ENCODE measurements at regions not wholly inside any gene's neighbourhood (a gene's known extent, or its start where the extent isn't known, plus 50 kb on each side); places are given as distances from the start of the nearest gene placed in this dataset.

DNA sequence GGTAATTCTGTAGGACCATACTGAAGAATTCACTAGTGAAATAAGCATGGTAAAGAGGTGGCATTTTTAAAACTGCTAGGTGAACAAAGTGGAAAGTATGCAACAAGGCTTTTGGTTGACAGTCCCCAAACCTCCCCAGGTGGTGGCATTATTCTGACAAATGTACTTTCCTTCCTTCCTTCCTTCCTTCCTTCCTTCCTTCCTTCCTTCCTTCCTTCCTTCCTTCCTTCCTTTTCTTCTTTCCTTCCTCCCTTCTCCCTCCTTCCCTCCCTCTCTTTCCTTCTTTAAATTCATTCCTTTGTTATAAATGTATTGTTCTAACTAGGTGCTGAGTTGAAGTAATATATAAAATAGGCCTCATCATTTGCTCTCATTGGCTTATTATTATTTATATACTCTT is 284.7 kb upstream of the ANO5 start:
- H3K27me3 ChIP-seq: no peaks in the 10 kb centered on the region
- no peak overlapping the region for H3K27ac ChIP-seq
- H3K4me3 ChIP-seq: no peak overlapping the region
- H3K4me1 ChIP-seq: peaks cover 0 to 6% (median 0%) of the 10 kb centered on the region in 4 donors
- no peak for TF ChIP-seq CTCF (IDR thresholded peaks at IDR 0.05)
- no peak for TF ChIP-seq POLR2A (IDR thresholded peaks at IDR 0.05)
- TF ChIP-seq POLR2AphosphoS5 (IDR thresholded peaks at IDR 0.05): no peak
- TF ChIP-seq EP300 (IDR thresholded peaks at IDR 0.05): no peak
- intact Hi-C loops (cut with DNase I): no loop called here
- DNase-seq: no peak
- no peaks in the 10 kb centered on the region for H3K9me3 ChIP-seq
- no peaks in the 10 kb centered on the region for H3K36me3 ChIP-seq

GRCh38 chr11:21909145-21909544 is 283.7 kb upstream of the ANO5 start:
- 50 to 72% methylated on average over 2 of the region's 2 CpGs for WGBS, 2 donors
- H3K27me3 ChIP-seq: no peaks in the 10 kb centered on the region
- no peak overlapping the region for H3K4me3 ChIP-seq
- H3K4me1 ChIP-seq: peaks cover 0 to 6% (median 0%) of the 10 kb centered on the region in 4 donors
- TF ChIP-seq CTCF (IDR thresholded peaks at IDR 0.05) (no peak), EP300 (IDR thresholded peaks at IDR 0.05) (no peak), POLR2AphosphoS5 (IDR thresholded peaks at IDR 0.05) (no peak), POLR2A (IDR thresholded peaks at IDR 0.05) (no peak)
- no peaks in the 10 kb centered on the region for H3K36me3 ChIP-seq
- no peaks in the 10 kb centered on the region for H3K9me3 ChIP-seq
- intact Hi-C loops (cut with DNase I): no loop called here
- DNase-seq: no peak
- H3K27ac ChIP-seq: no peak overlapping the region

- Histone ChIP-seq H3K36me3 (no peaks in the 10 kb centered on the region), H3K4me1 (peaks cover 0 to 6% (median 0%) of the 10 kb centered on the region in 4 donors), H3K27me3 (no peaks in the 10 kb centered on the region), H3K27ac (no peak overlapping the region), H3K4me3 (no peak overlapping the region), H3K9me3 (no peaks in the 10 kb centered on the region)
- no peak for DNase-seq
- WGBS, 2 donors: 55 to 60% methylated on average over 2 of the region's 2 CpGs
- intact Hi-C loops (cut with DNase I): no loop called here
- TF ChIP-seq POLR2A (IDR thresholded peaks at IDR 0.05) (no peak), EP300 (IDR thresholded peaks at IDR 0.05) (no peak), CTCF (IDR thresholded peaks at IDR 0.05) (no peak), POLR2AphosphoS5 (IDR thresholded peaks at IDR 0.05) (no peak)
These were observed 281.8 kb upstream of the ANO5 start for GRCh38 chr11:21911061-21911460.

- H3K4me1 ChIP-seq: no peaks in the 10 kb centered on the region
- intact Hi-C loops (cut with DNase I): no loop called here
- H3K4me3 ChIP-seq: no peak overlapping the region
- 92 to 96% methylated on average over 1 of the region's 1 CpG for WGBS, 2 donors
- no peak for DNase-seq
- H3K27me3 ChIP-seq: no peaks in the 10 kb centered on the region
- no peak overlapping the region for H3K27ac ChIP-seq
- TF ChIP-seq POLR2AphosphoS5 (IDR thresholded peaks at IDR 0.05) (no peak), EP300 (IDR thresholded peaks at IDR 0.05) (no peak), POLR2A (IDR thresholded peaks at IDR 0.05) (no peak), CTCF (IDR thresholded peaks at IDR 0.05) (no peak)
- no peaks in the 10 kb centered on the region for H3K36me3 ChIP-seq
- H3K9me3 ChIP-seq: no peaks in the 10 kb centered on the region
These were observed 280.6 kb upstream of the ANO5 start for GRCh38 chr11:21912285-21912684.

DNA sequence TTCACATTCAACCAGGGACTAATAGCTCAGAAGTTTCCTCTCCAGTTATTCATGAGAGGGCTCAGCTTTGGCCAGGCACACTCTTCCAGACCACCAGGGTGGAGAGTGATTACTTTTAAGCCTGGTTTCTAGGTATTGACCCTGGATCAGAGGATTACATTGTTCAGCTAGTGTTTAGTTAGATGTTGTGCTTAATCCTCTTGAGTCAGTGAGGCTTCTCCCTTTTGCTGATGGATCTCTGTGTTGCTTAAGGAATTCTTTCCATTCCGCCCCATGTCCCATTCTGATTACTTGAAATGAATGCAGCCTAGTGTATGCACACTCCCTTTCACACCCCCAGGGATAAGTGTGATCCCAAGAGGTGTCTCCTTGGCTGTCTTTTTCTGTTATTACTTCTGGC is 271.7 kb upstream of the ANO5 start:
- 74 to 76% methylated on average over 1 of the region's 1 CpG for WGBS, 2 donors
- Histone ChIP-seq H3K9me3 (no peaks in the 10 kb centered on the region), H3K27me3 (no peaks in the 10 kb centered on the region), H3K27ac (no peak overlapping the region), H3K4me1 (no peaks in the 10 kb centered on the region), H3K36me3 (no peaks in the 10 kb centered on the region), H3K4me3 (no peak overlapping the region)
- TF ChIP-seq EP300 (IDR thresholded peaks at IDR 0.05) (no peak), POLR2A (IDR thresholded peaks at IDR 0.05) (no peak), POLR2AphosphoS5 (IDR thresholded peaks at IDR 0.05) (no peak)
- DNase-seq: no peak
- intact Hi-C loops (cut with DNase I): no loop called here

Data from sigmoid colon (tissue), 6 donors.